CD4-positive, alpha-beta T cell treated with Interleukin-21 for 1 hour (primary cell): ENCODE measurements at regions not wholly inside any gene's neighbourhood (a gene's known extent, or its start where the extent isn't known, plus 50 kb on each side); places are given as distances from the start of the nearest gene placed in this dataset.

Experiments
- DNase-seq: peaks from one replicate; pipeline ENCODE4 v3.0.0-alpha.2; 2020

DNA sequence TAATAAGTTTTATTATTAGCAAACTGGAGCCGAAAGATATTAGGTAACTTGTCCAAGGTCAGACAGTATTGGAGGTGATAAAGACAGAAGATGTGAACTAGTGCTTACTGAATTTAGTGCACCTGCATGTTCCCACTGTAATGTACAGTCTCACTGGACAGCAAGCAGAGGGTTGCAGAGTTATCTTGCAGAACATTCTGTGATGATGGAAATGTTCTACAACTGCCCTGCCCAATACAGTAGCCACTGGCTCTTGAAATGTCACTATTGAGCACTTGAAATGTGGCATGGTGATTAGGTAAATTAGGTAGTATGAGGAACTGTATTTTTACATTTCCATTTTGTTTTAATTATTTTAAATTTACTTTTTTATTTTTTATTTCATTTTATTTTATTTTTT is 356.6 kb downstream of the EPHA4 start:
- DNase-seq = no peak

- no peak for DNase-seq
Observed at GRCh38 chr2:221216636-221217035, 355.5 kb downstream of the EPHA4 start.

DNA sequence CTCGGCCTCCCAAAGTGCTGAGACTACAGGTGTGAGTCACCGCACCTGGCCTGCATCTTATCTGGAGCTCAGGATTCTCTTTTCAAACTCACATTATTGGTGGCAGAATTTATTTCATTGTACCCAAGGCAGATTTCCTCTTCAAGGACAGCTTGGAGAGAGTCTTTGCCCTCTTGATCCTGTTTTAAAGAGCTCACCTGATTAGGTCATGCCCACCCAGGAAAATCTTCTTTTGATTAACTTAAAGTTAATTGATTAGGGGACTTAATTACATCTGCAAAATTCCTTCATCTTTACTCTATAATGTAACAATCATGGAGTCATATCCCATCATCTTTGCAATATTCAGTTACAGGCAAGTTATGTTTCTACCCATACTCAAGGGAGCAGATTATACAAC is 346.4 kb downstream of the EPHA4 start:
- no peak for DNase-seq

DNA sequence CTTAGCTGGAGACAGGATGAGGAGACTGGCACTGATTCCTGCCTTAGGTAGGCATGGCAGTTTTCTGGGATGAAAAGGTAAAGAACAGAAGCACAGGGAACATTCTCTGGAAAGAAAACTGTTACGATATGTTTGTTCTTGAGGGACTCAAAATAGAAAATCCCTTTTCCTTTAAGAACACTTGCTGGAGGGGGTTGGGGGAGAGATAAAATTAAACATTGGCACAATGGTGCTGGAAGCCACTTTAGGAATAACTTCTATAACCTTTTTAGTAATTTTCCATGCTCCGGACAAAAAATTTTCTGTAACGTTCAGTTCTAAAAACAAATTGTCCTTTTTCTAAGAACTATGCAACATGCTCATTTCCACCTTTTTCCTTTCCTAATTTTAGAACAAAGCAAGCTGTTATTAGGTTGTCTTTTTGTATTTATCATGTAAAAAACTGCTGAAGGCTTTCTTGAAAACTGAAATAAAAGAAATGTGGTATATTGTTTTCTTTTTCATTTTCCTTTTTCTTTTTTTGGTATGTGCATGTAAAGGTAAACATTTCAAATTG is 343.8 kb downstream of the EPHA4 start:
- no peak for DNase-seq

DNA sequence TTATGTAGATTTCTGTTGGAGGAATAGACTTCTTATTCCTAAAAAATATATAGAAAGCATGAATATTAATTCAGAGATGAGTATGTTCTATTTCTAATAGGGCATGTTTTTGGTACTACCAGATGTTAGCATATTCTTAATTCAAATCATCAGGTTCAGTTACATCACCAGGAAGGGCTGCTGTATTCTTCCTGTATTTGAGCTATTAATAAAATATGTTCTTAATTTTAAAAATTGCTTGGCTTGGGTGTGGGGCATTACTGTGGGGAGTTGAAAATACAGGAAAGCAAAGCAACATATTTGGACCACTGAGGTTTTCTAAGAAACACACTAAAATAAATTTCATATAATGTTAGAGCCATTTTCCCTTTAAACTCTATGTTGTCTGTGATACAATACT is 343.0 kb downstream of the EPHA4 start:
- no peak for DNase-seq

DNA sequence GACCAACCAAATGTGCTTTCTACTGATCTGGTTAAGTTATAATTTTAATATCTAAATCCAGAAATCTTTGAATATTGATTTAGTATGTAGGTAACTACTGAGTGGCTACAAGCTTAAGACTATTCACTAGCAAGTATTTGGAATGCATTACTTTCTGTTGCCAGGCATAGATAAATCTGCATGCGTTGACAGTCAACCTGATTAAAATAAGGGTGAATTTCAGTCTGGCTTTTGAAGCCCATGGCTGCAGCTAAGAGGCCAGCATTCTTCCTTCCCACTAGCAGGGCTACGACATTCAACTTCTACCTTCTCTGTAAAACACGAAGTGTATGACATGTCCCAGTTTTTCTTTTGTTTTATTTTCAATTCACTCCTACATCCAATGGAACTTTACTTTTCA is 340.6 kb downstream of the EPHA4 start:
- no peak for DNase-seq

DNA sequence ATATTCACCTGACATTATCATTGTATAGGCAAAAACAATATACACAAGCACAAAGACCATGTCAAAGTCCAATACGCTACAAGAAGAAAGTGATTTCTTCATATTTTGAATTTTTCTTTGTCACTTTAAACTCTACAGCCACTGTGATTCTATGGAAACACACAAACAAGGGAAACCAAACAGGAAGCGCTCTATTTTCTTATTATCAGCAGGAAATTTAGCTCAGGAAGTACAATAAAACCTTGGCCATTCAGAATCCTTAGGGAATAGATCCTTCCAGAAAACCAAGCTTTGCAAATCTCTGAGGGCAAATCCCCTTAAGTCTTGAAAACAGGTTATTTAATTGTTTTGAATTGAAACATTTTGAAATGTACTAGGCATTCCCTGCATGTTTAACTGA is 336.2 kb downstream of the EPHA4 start:
- DNase-seq = no peak

DNA sequence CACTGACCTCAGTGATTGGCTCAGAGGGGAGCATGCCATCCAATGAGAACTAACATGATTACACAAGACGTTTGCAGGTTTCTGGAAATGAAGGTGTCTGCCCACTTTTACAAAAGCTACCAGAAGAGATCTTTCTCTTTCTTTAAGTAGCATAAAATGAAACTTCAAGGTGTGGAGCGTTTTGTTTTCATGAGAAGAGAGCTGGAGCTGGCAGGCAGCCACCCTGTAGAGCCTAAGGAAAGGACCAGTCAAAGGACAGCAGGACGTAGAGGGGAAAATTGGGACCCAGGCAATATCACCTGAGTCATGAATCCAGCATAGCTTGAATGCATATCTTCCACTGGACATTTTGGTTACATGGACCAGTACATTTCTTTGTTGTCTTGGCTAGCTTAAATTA is 331.0 kb downstream of the EPHA4 start:
- no peak for DNase-seq

GRCh38 chr2:221243771-221244170 is 328.3 kb downstream of the EPHA4 start:
- DNase-seq = no peak

- DNase-seq = no peak
Observed at GRCh38 chr2:221245045-221245444, 327.1 kb downstream of the EPHA4 start.

DNA sequence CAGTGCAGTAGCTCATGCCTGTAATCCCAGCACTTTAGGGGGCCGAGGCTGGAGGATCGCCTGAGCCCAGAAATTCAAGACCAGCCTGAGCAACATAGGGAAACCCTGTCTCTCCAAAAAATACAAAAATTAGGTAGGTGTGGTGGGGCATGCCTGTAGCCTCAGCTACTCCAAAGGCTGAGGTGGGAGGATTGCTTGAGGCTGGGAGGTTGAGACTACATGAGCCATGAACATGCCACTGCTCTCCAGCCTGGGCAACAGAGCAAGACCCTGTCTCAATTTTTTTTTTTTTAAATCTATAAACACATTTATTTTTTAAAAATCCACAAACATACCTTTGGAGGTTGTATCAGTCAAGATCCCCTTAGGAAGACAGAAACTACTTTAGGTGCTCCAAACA is 326.3 kb downstream of the EPHA4 start:
- no peak for DNase-seq

- no peak for DNase-seq
Observed at GRCh38 chr2:221254299-221254698, 317.8 kb downstream of the EPHA4 start.

DNA sequence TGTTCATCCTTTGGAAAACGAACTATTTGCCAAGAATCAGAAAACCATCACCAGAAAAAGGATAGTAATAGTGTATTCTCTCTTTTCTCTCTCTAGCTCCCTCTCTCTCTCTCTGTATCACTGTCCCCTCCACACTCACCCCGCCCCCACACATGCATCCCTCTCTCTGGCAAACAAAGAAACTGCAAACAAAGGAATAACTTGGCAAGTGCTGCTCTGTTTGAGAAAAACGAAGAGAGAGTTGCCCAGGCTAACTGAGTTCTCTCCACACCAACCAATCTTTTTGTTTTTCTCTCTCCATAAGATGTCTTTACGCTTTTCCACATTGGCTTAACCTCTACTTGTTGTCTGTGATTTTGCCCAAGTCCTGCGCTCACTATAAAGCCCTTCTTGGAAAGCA is 316.2 kb downstream of the EPHA4 start:
- DNase-seq = no peak

DNA sequence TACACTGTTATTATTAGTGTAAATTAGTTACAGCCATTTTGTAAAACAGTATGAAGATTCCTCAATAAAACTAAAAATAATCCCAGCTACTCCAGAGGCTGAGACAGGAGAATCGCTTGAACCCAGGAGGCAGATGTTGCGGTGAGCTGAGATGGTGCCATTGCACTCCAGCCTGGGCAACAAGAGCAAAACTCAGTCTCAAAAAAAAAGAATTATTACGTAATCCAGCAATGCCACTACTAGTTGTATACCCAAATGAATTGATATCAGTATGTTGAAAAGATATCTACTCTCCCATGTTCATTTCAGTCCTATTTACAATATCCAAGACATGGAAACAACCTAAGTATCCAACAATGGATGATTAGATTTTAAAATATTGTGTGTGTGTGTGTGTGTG is 313.6 kb downstream of the EPHA4 start:
- no peak for DNase-seq

DNA sequence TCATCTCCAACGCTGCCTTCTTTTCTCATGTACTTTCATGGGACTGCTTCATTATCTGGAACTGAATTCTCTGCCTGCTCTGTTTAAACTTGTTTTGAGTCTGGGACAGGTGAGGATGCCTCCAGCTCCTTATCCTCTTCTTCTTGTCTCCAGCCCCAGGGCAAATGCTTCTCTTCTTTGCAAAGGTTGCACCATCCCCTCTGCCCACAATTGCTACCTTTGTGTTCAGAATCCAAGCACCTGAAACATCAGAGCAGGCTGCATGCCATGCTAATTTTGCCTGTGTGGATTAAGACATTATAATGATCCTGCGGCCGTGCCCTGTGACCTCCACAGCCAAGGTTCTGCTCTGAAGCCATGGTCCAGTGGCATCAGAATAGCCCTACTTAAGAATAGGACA is 309.5 kb downstream of the EPHA4 start:
- no peak for DNase-seq

- no peak for DNase-seq
Observed at GRCh38 chr2:221263573-221263972, 308.5 kb downstream of the EPHA4 start.

DNA sequence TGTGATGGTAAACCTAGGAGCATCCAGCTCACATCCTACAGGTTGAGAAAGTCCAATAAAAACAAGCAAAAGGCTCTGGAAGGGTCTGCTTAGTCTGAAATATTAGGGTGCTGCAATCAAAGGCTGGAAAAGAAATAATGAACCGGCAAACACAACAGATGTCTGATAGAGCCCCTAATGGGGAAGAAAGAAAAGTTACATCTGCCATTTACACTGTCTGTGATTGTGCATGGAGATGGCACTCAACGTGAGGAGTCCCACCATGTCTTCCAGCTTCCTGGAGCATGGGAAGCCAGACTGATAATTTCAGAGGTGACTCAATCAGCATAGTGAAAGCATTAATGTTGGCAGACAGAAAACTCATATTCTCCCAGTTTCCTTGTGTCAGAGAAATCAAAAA is 307.8 kb downstream of the EPHA4 start:
- DNase-seq = no peak

DNA sequence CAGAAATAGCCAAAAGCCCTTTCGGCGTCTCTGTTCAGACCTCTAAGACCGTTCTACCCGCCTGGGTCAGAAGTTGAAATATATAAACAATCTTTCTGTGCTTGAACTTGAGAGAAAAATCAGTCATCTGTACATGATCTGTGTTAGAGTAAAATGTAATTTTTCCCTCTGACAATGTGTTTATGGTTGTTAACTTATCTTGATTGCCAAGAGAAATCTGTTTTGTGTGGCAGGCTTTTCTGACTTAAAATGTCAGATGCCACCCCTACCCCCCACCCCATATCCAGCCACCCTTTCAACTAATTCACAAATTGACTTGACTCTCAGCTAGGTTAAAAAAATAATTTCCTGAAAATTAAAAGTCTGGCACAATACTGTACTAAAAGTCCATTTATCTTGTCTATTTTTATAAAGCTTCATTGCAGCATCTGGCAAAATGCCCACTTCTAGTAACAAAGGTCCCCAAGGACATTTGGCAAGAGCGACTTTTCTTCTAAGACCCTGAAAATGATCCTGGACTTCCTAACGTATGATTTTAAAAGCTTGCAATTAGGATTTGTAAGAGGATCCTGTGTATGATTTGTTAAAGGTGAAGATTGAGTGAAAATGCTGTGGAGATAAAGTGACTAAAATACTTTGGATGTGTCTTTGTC is 304.2 kb downstream of the EPHA4 start:
- DNase-seq = no peak

- no peak for DNase-seq
Observed at GRCh38 chr2:221268631-221269030, 303.5 kb downstream of the EPHA4 start.

DNA sequence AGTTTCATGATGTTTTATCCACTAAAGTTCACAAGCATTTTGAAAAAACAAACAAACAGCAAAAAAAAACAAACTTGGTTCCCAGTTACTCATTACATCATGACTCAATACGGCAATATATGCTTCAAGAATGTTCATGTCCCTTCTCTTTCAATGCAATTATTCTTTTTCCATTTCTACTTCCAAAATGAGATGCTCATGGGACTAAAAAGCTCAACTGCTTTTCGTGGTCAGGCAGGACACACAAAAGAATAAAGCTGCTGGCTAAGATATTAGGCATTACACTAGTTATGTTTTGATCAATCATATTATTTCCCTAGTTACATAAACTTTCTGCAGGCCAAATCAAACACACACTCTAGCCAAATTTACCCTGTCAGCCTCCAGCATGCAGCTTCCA is 301.3 kb downstream of the EPHA4 start:
- DNase-seq = no peak

DNA sequence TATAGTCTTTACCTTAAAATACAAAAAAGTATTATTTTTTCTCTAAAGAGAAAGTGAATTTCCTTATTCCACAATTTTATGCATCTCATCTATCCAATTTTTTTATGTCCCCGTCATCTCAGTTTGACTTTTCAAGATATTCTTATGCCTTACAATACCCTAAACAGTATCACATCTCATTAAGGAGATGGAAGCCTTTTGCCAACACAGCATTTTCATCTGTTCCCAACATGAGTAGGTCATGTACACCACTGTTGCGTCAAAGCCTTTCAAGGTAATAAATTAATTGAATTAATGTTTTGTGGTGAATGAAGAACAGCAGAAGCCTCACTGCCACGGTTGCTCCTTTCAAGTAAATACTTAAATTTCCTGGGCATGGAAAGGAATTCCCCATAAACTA is 299.4 kb downstream of the EPHA4 start:
- no peak for DNase-seq

DNA sequence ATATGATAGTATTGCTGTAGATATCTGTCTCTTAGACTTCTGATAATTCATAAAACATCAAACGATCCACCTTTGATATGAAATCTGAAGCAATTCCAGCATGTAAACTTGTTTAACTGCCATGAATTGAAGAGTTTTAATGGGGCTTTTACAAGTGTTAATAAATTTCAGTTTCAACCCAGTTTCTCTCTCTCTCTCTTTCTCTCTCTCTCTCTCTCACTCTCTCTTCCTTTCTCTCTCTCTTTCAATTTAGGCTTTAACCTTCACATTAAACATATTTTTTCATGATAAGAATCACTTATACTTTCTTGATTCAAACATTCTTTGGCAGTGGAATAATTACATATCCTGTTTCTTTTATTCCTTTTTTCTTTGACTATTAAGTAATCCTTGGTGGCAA is 296.1 kb downstream of the EPHA4 start:
- no peak for DNase-seq

- no peak for DNase-seq
Observed at GRCh38 chr2:221276601-221277000, 295.5 kb downstream of the EPHA4 start.

DNA sequence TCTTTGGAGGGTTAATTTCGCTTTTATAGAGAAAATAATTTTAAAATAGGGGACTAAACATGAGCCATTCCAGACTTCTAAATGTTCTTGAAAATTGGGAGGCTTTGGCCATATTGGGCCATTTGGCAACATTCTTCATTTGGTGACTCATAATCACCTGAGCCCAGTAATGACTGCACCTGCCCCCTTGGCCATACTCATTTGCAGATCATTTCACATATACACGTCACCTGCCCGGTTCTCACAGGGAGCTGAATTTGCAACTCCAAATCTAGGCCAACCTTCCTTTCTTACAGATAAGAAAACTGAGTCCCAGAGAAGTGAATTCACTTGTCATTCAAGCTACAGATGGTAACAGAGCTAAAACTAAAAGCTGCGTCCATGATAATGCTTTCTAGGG is 289.7 kb downstream of the EPHA4 start:
- no peak for DNase-seq

GRCh38 chr2:221283896-221284545 is 288.1 kb downstream of the EPHA4 start:
- no peak for DNase-seq
